CD14-positive monocyte (primary cell): ENCODE measurements at regions not wholly inside any gene's neighbourhood (a gene's known extent, or its start where the extent isn't known, plus 50 kb on each side); places are given as distances from the start of the nearest gene placed in this dataset.
A peak's percentile ranks its signal among the peaks of the same experiment; 100 is the strongest.

Experiments
- DNase-seq, 3 donors: peaks; one replicate each; pipeline ENCODE4 v3.0.0-alpha.2; 2011 to 2022
- H2AFZ ChIP-seq: 2 replicates; pipeline ENCODE4 v1.6.0; 2012; ENCODE audit warnings: mild to moderate bottlenecking, low read depth, low read length, inconsistent platforms; ENCODE audit not compliant: insufficient read depth, poor library complexity, severe bottlenecking
- H3K27ac ChIP-seq, 2 donors: 1 replicate in 1 of 2; 2 replicates in 1 of 2; pipeline ENCODE4 v1.5.1; 2012 to 2013; ENCODE audit warnings: low read length in 2 of 2, control low read depth in 1 of 2, inconsistent platforms in 1 of 2, low read depth in 1 of 2, mild to moderate bottlenecking in 1 of 2
- H3K27me3 ChIP-seq, 2 donors: one replicate each; pipeline versions ENCODE4 v1.6.0 to v1.6.1; 2011 to 2013; ENCODE audit warnings: low read length in 2 of 2; ENCODE audit not compliant: control insufficient read depth in 2 of 2, insufficient read depth in 2 of 2
- H3K36me3 ChIP-seq, 2 donors: replicated peaks in 1 of 2; 1 replicate in 1 of 2; 2 replicates in 1 of 2; pipeline versions ENCODE4 v1.5.1 to v1.6.1; 2012 to 2013; ENCODE audit warnings: low read length in 2 of 2, control low read depth in 1 of 2, inconsistent platforms in 1 of 2, mild to moderate bottlenecking in 1 of 2; ENCODE audit not compliant: insufficient read depth in 2 of 2, control insufficient read depth in 1 of 2
- H3K4me1 ChIP-seq, 2 donors: 1 replicate in 1 of 2; 2 replicates in 1 of 2; pipeline versions ENCODE4 v1.5.1 to v1.6.1; 2012 to 2013; ENCODE audit warnings: low read length in 2 of 2, control low read depth in 1 of 2, inconsistent platforms in 1 of 2, mild to moderate bottlenecking in 1 of 2, moderate library complexity in 1 of 2; ENCODE audit not compliant: insufficient read depth in 2 of 2, control insufficient read depth in 1 of 2
- H3K4me2 ChIP-seq: replicated peaks from 2 replicates; pipeline ENCODE3; 2012; ENCODE audit warnings: low read length, moderate library complexity, mild to moderate bottlenecking; ENCODE audit not compliant: poor library complexity, severe bottlenecking; ENCODE audit errors: extremely low read depth
- H3K4me3 ChIP-seq, 3 experiments: fragments of 200-600 bp in 1 of 3; sonication (generic) in 1 of 3; replicated peaks in 1 of 3; 1 replicate in 2 of 3; 2 replicates in 1 of 3; pipeline ENCODE4 v1.5.1; 2011 to 2013; ENCODE audit warnings: low read length in 3 of 3, mild to moderate bottlenecking in 3 of 3, control low read depth in 2 of 3, low read depth in 2 of 3, inconsistent platforms in 1 of 3, moderate library complexity in 1 of 3
- H3K79me2 ChIP-seq: 2 replicates; pipeline ENCODE4 v1.6.0; 2012; ENCODE audit warnings: mild to moderate bottlenecking, control low read depth, inconsistent platforms, low read length, moderate library complexity; ENCODE audit not compliant: insufficient read depth
- H3K9ac ChIP-seq: 2 replicates; pipeline ENCODE4 v1.6.0; 2017; ENCODE audit warnings: low read length, mild to moderate bottlenecking; ENCODE audit not compliant: insufficient read depth, poor library complexity, severe bottlenecking
- H3K9me3 ChIP-seq, 2 donors: replicated peaks in 1 of 2; 1 replicate in 1 of 2; 2 replicates in 1 of 2; pipeline versions ENCODE4 v1.5.1 to v1.6.1; 2012 to 2013; ENCODE audit warnings: low read length in 2 of 2, control low read depth in 1 of 2; ENCODE audit not compliant: control insufficient read depth in 1 of 2, insufficient read depth in 1 of 2
- H4K20me1 ChIP-seq: 2 replicates; pipeline ENCODE4 v1.6.0; 2012; ENCODE audit warnings: mild to moderate bottlenecking, low read length, control low read depth, moderate library complexity; ENCODE audit not compliant: insufficient read depth
- H3K27ac Mint-ChIP-seq, 7 donors: one replicate each; pipeline ENCODE4 v1.8.0; 2020; ENCODE audit warnings: mild to moderate bottlenecking in 7 of 7, mixed read lengths in 7 of 7, moderate library complexity in 6 of 7, inconsistent platforms in 2 of 7
- H3K27me3 Mint-ChIP-seq, 3 donors: one replicate each; pipeline ENCODE4 v1.8.0; 2021 to 2022; ENCODE audit warnings: low read depth in 3 of 3, mild to moderate bottlenecking in 3 of 3, mixed read lengths in 3 of 3, moderate library complexity in 3 of 3, inconsistent platforms in 1 of 3
- H3K36me3 Mint-ChIP-seq, 2 donors: one replicate each; pipeline ENCODE4 v1.8.0; 2020; ENCODE audit warnings: mixed read lengths in 2 of 2, inconsistent platforms in 1 of 2, mild to moderate bottlenecking in 1 of 2
- H3K4me1 Mint-ChIP-seq: one replicate; pipeline ENCODE4 v1.8.0; 2020; ENCODE audit warnings: mild to moderate bottlenecking, mixed read lengths
- H3K4me3 Mint-ChIP-seq, 2 donors: one replicate each; pipeline ENCODE4 v1.8.0; 2020; ENCODE audit warnings: mild to moderate bottlenecking in 2 of 2, mixed read lengths in 2 of 2, moderate library complexity in 1 of 2
- H3K9me3 Mint-ChIP-seq, 7 donors: one replicate each; pipeline ENCODE4 v1.8.0; 2020 to 2022; ENCODE audit warnings: mixed read lengths in 7 of 7, mild to moderate bottlenecking in 6 of 7, moderate library complexity in 6 of 7, inconsistent platforms in 2 of 7
- CTCF ChIP-seq: fragments of 200-600 bp; IDR thresholded peaks from one replicate; pipeline ENCODE4 v1.8.0; 2022; ENCODE audit warnings: antibody characterized with exemption, mild to moderate bottlenecking
- WGBS: methylation state at CpG from one replicate; pipeline ENCODE4 v1.1.5; 2013; ENCODE audit warnings: missing lambda C conversion rate; ENCODE audit not compliant: insufficient coverage; 5-methylcytosine and 5-hydroxymethylcytosine counted together
- intact Hi-C, 2 donors: fragments of 100-400 bp; cut with micrococcal nuclease; formaldehyde crosslinking; loops; one replicate each; pipeline versions ENCODE4 v1.15.0 to v1.15.1; 2023

- H4K20me1 ChIP-seq, result no peaks in the 10 kb centered on the region
- no peak for TF ChIP-seq CTCF
- H3K9ac ChIP-seq, result no peak overlapping the region
- H3K36me3 Mint-ChIP-seq, result peaks cover 6 to 7% of the 10 kb centered on the region in 2 donors
- intact Hi-C loops, result no loop called here
- no peaks in the 10 kb centered on the region for H3K36me3 ChIP-seq
- H3K27ac ChIP-seq, result no peak overlapping the region
- WGBS, result 93% methylated on average over 8 of the region's 11 CpGs
- peak overlapping the region in 1 of 7 donors; percentile 69 for H3K27ac Mint-ChIP-seq
- H3K4me1 Mint-ChIP-seq, result peaks cover 33% of the 10 kb centered on the region
- no peaks in the 10 kb centered on the region for H3K79me2 ChIP-seq
- H3K9me3 Mint-ChIP-seq, result peaks cover 7 to 21% (median 17%) of the 10 kb centered on the region in 7 donors
- H3K4me3 ChIP-seq, result no peak overlapping the region
- H3K4me3 Mint-ChIP-seq, result no peak overlapping the region
- H3K27me3 ChIP-seq, result no peaks in the 10 kb centered on the region
- H3K27me3 Mint-ChIP-seq, result peaks cover 0 to 8% (median 2%) of the 10 kb centered on the region in 3 donors
- H3K4me1 ChIP-seq, result peaks cover 15 to 22% of the 10 kb centered on the region in 2 donors
- H3K4me2 ChIP-seq, result no peak overlapping the region
- H2AFZ ChIP-seq, result no peak overlapping the region
- H3K9me3 ChIP-seq, result no peaks in the 10 kb centered on the region
- no peak for DNase-seq
Observed at GRCh38 chr6:4405621-4406212, 270.3 kb upstream of the ECI2 start.

- H3K36me3 Mint-ChIP-seq, result peaks cover 6 to 7% of the 10 kb centered on the region in 2 donors
- DNase-seq, result no peak
- no peak overlapping the region for H3K4me3 Mint-ChIP-seq
- peaks cover 33% of the 10 kb centered on the region for H3K4me1 Mint-ChIP-seq
- H4K20me1 ChIP-seq, result no peaks in the 10 kb centered on the region
- no peak overlapping the region for H3K27ac Mint-ChIP-seq
- no peaks in the 10 kb centered on the region for H3K36me3 ChIP-seq
- no peaks in the 10 kb centered on the region for H3K79me2 ChIP-seq
- no peak overlapping the region for H3K4me2 ChIP-seq
- no peak overlapping the region for H3K9ac ChIP-seq
- H3K9me3 ChIP-seq, result no peaks in the 10 kb centered on the region
- H3K27me3 Mint-ChIP-seq, result peaks cover 2 to 10% (median 8%) of the 10 kb centered on the region in 3 donors
- intact Hi-C loops, result no loop called here
- peaks cover 15 to 22% of the 10 kb centered on the region in 2 donors for H3K4me1 ChIP-seq
- H3K27ac ChIP-seq, result no peak overlapping the region
- no peak overlapping the region for H3K4me3 ChIP-seq
- 100% methylated on average over 1 of the region's 2 CpGs for WGBS
- no peak for TF ChIP-seq CTCF
- no peak overlapping the region for H2AFZ ChIP-seq
- H3K27me3 ChIP-seq, result no peaks in the 10 kb centered on the region
- H3K9me3 Mint-ChIP-seq, result peaks cover 7 to 17% (median 14%) of the 10 kb centered on the region in 7 donors
Observed at GRCh38 chr6:4404415-4404814, 269.0 kb upstream of the ECI2 start.
